Spleen (tissue), 7 donors: ENCODE measurements at regions not wholly inside any gene's neighbourhood (a gene's known extent, or its start where the extent isn't known, plus 50 kb on each side); places are given as distances from the start of the nearest gene placed in this dataset.

Experiments
- POLR2A ChIP-seq, 3 donors: fragments of 450-650 bp; IDR thresholded peaks; one replicate each; pipeline ENCODE4 v1.5.1; 2017; ENCODE audit warnings: antibody characterized with exemption in 3 of 3, mild to moderate bottlenecking in 1 of 3
- TF ChIP-seq, protein P1 (sequence below), 11 experiments: fragments of 200-600 bp in 7 of 11; fragments of 450-650 bp in 4 of 11; sonication (generic) in 4 of 11; IDR thresholded peaks in 8 of 11; conservative IDR thresholded peaks in 3 of 11; 1 replicate in 7 of 11; 2 replicates in 4 of 11; pipeline versions ENCODE4 v1.4.0 to v1.8.0; 2016 to 2021; ENCODE audit warnings: antibody characterized with exemption in 11 of 11, inconsistent platforms in 4 of 11, mild to moderate bottlenecking in 1 of 11
- donor health status: DM: no; HTN: no; CAD: no; lungs with moderate emphysema.
- donor health status: DM: no; HTN: no; CAD: no.
- donor health status: DM: no; HTN: no; CAD: no.

DNA sequence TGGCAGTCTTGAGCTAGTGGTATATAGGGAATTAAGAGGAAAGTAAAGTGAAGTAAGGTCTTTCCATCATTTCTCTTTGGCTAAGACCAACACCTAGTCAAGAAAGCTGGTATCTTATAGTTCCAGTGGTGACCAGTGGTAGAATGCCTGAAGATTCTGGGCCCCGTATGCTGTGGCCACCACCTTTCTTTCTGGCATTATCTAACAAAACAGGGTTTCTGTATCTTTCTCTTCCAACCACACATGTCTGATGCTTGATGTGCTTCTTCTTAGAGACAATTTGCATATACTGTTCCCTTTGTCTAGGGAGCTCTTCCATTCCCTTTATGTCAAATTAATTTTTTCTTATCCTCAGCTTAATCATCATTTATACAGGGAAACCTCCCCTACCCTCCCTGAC lies 109.9 kb upstream of the SSBP2 start:
- TF ChIP-seq, protein P1, sequence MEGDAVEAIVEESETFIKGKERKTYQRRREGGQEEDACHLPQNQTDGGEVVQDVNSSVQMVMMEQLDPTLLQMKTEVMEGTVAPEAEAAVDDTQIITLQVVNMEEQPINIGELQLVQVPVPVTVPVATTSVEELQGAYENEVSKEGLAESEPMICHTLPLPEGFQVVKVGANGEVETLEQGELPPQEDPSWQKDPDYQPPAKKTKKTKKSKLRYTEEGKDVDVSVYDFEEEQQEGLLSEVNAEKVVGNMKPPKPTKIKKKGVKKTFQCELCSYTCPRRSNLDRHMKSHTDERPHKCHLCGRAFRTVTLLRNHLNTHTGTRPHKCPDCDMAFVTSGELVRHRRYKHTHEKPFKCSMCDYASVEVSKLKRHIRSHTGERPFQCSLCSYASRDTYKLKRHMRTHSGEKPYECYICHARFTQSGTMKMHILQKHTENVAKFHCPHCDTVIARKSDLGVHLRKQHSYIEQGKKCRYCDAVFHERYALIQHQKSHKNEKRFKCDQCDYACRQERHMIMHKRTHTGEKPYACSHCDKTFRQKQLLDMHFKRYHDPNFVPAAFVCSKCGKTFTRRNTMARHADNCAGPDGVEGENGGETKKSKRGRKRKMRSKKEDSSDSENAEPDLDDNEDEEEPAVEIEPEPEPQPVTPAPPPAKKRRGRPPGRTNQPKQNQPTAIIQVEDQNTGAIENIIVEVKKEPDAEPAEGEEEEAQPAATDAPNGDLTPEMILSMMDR (IDR thresholded peaks at IDR 0.05 in 8 of 11, conservative IDR thresholded peaks at IDR 0.05 in 3 of 11) = no peak
- no peak for TF ChIP-seq POLR2A (IDR thresholded peaks at IDR 0.05)
